Testis (tissue), 2 donors: ENCODE measurements at regions not wholly inside any gene's neighbourhood (a gene's known extent, or its start where the extent isn't known, plus 50 kb on each side); places are given as distances from the start of the nearest gene placed in this dataset.

Experiments used
- DNase-seq: peaks from one replicate; pipeline ENCODE4 v3.0.0-alpha.2; 2019
- H3K27ac ChIP-seq, 2 donors: fragments of 200-600 bp; sonication (generic); one replicate each; pipeline ENCODE4 v1.5.1; 2019
- H3K27me3 ChIP-seq: fragments of 200-600 bp; sonication (generic); one replicate; pipeline ENCODE4 v1.5.1; 2019
- H3K36me3 ChIP-seq: fragments of 200-600 bp; sonication (generic); one replicate; pipeline ENCODE4 v1.5.1; 2017; ENCODE audit warnings: low read depth; ENCODE audit errors: missing control alignments
- H3K4me1 ChIP-seq: fragments of 200-600 bp; sonication (generic); one replicate; pipeline ENCODE4 v1.5.1; 2019
- H3K4me3 ChIP-seq, 2 donors: fragments of 200-600 bp; sonication (generic); one replicate each; pipeline ENCODE4 v1.5.1; 2017 to 2019
- H3K9me3 ChIP-seq: fragments of 200-600 bp; sonication (generic); one replicate; pipeline ENCODE4 v1.5.1; 2017
- POLR2A ChIP-seq: fragments of 450-650 bp; IDR thresholded peaks from one replicate; pipeline ENCODE4 v1.6.1; 2017; ENCODE audit warnings: antibody characterized with exemption, mild to moderate bottlenecking, moderate library complexity
- WGBS, 2 donors: methylation state at CpG; one replicate each; pipeline ENCODE4 v1.1.5; 2018; 5-methylcytosine and 5-hydroxymethylcytosine counted together
- intact Hi-C: fragments of 100-400 bp; cut with DNase I; formaldehyde crosslinking; loops from one replicate; pipeline ENCODE4 v1.15.1; 2023; ENCODE audit warnings: low total_unique reads
- TF ChIP-seq, protein P1 (sequence below), 3 experiments: fragments of 450-650 bp in 2 of 3; fragments of 200-600 bp in 1 of 3; sonication (generic) in 1 of 3; IDR thresholded peaks; one replicate each; pipeline ENCODE4 v1.5.1; 2016 to 2019; ENCODE audit warnings: antibody characterized with exemption in 3 of 3, mild to moderate bottlenecking in 2 of 3, moderate library complexity in 1 of 3

GRCh38 chr13:91162180-91162579 lies 185.3 kb upstream of the MIR17HG start:
- TF ChIP-seq, protein P1, sequence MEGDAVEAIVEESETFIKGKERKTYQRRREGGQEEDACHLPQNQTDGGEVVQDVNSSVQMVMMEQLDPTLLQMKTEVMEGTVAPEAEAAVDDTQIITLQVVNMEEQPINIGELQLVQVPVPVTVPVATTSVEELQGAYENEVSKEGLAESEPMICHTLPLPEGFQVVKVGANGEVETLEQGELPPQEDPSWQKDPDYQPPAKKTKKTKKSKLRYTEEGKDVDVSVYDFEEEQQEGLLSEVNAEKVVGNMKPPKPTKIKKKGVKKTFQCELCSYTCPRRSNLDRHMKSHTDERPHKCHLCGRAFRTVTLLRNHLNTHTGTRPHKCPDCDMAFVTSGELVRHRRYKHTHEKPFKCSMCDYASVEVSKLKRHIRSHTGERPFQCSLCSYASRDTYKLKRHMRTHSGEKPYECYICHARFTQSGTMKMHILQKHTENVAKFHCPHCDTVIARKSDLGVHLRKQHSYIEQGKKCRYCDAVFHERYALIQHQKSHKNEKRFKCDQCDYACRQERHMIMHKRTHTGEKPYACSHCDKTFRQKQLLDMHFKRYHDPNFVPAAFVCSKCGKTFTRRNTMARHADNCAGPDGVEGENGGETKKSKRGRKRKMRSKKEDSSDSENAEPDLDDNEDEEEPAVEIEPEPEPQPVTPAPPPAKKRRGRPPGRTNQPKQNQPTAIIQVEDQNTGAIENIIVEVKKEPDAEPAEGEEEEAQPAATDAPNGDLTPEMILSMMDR (IDR thresholded peaks at IDR 0.05), result no peak
- no peak for TF ChIP-seq POLR2A
- Histone ChIP-seq H3K27me3 (no peaks in the 10 kb centered on the region), H3K27ac (no peak overlapping the region), H3K4me3 (no peak overlapping the region), H3K36me3 (no peaks in the 10 kb centered on the region), H3K9me3 (no peaks in the 10 kb centered on the region), H3K4me1 (no peaks in the 10 kb centered on the region)
- no peak for DNase-seq
- WGBS, 2 donors, result 87 to 96% methylated on average over 3 of the region's 3 CpGs
- intact Hi-C loops, result no loop called here

GRCh38 chr13:91162589-91162988 lies 184.9 kb upstream of the MIR17HG start:
- Histone ChIP-seq H3K36me3 (no peaks in the 10 kb centered on the region), H3K27me3 (no peaks in the 10 kb centered on the region), H3K4me3 (no peak overlapping the region), H3K27ac (no peak overlapping the region), H3K4me1 (no peaks in the 10 kb centered on the region), H3K9me3 (no peaks in the 10 kb centered on the region)
- no peak for DNase-seq
- intact Hi-C loops, result no loop called here
- TF ChIP-seq, protein P1 (IDR thresholded peaks at IDR 0.05), result no peak
- TF ChIP-seq POLR2A, result no peak
- 87 to 88% methylated on average over 1 of the region's 1 CpG for WGBS, 2 donors

DNA sequence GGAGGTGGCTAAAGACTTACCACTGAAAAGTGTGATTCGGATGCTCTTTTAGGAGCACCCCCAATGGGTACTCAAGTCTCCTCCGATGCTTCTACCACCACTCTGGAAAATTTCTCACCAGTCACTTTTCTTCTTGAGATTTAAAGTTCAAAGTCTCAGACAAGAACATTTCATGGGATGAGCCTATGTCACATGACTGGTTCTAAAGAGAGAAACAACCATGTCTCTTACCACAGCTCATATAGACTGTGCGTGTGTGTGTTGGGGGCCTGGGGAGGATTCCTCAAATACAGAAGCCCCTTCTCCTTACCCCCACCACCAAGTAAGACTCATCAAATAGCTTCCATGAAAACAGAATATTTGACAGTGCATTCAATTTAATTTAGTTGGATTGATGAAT lies 181.7 kb upstream of the MIR17HG start:
- Histone ChIP-seq H3K4me3 (no peak overlapping the region), H3K9me3 (no peaks in the 10 kb centered on the region), H3K4me1 (no peaks in the 10 kb centered on the region), H3K27me3 (no peaks in the 10 kb centered on the region), H3K36me3 (no peaks in the 10 kb centered on the region), H3K27ac (no peak overlapping the region)
- intact Hi-C loops, result no loop called here
- no peak for DNase-seq
- WGBS, 2 donors, result 92 to 93% methylated on average over 3 of the region's 3 CpGs
- TF ChIP-seq, protein P1 (IDR thresholded peaks at IDR 0.05), result no peak
- no peak for TF ChIP-seq POLR2A

DNA sequence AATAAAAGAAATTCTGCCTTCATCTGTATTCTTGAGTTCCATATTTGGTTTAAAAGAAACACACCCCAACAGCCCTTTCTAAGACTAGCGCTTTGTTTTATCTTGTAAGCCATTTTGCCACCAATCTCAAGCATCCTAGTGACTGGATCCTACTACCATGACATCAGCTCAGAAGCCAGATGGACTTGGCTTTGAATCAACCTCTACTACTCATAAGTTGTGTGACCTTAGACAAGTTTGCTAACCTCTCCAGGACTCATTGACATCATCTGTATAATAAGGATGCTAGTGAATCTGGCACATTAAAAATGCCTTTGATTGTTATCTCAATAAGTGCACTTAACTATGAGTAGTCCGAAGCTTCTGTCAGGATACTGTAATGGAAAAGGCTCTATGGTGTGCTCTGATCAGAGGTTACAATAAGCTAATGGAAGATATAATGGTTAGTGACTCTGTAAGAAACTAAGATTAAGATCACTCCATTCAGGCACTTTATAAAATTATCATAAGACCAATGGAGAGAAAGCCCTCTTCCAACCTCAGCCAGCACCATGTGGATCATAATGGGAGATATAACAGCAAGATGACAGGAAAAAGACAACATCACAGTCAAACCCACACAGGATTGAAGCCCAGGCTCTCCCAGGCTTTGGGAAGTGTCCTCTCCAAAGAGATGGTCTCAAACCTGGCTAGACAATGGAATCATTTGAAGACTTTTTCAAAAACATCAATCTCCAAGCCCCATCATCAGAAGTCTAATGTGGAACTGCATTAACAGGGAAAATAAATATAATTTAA lies 180.6 kb upstream of the MIR17HG start:
- TF ChIP-seq, protein P1 (IDR thresholded peaks at IDR 0.05), result no peak
- no peak for TF ChIP-seq POLR2A
- Histone ChIP-seq H3K4me1 (no peaks in the 10 kb centered on the region), H3K27me3 (no peaks in the 10 kb centered on the region), H3K9me3 (no peaks in the 10 kb centered on the region), H3K27ac (no peak overlapping the region), H3K36me3 (no peaks in the 10 kb centered on the region), H3K4me3 (no peak overlapping the region)
- no peak for DNase-seq
- intact Hi-C loops, result no loop called here
- WGBS, 2 donors, result 97 to 100% methylated on average over 2 of the region's 2 CpGs
